Endothelial cell of umbilical vein (primary cell): ENCODE measurements at regions not wholly inside any gene's neighbourhood (a gene's known extent, or its start where the extent isn't known, plus 50 kb on each side); places are given as distances from the start of the nearest gene placed in this dataset.

Experiments used
- BruUV-seq: library from RNA; stranded (reverse); fragments of 400-500 nt; replicated peaks from 2 replicates; lab custom pipeline; 2021; lab: Mats Ljungman, UMichigan
- CTCF ChIA-PET: fragments of 300-600, 350-600 bp; sonication (Branson Sonifier 250); formaldehyde crosslinking; loops from one replicate; lab custom pipeline; 2021; ENCODE audit warnings: antibody characterized with exemption, inconsistent platforms; lab: Charles Lee
- POLR2A ChIA-PET: fragments of 300-600, 350-600 bp; sonication (Branson Sonifier 250); formaldehyde crosslinking; loops from one replicate; lab custom pipeline; 2021; ENCODE audit warnings: antibody characterized with exemption, inconsistent platforms; lab: Charles Lee
- DNase-seq: peaks from one replicate; pipeline ENCODE4 v3.0.0-alpha.2; 2011; ENCODE audit warnings: low read depth, low spot score
- FAIRE-seq: peaks from 2 replicates; lab custom pipeline; 2011; peaks lifted over from hg19 to GRCh38; lab: Jason Lieb, UNC
- H2AFZ ChIP-seq: 2 replicates; pipeline ENCODE4 v1.6.0; 2012; ENCODE audit warnings: low read depth, low read length, control low read depth, inconsistent platforms
- H3K27ac ChIP-seq: 2 replicates; pipeline ENCODE4 v1.5.1; 2011; ENCODE audit warnings: low read depth, mild to moderate bottlenecking, control low read depth, low read length, moderate library complexity; ENCODE audit not compliant: insufficient read depth
- H3K27me3 ChIP-seq, 2 experiments: 2 replicates each; pipeline versions ENCODE4 v1.6.0 to v1.6.1; 2011; ENCODE audit warnings: low read length in 2 of 2, mixed read lengths in 1 of 2; ENCODE audit not compliant: control insufficient read depth in 2 of 2, insufficient read depth in 2 of 2
- H3K36me3 ChIP-seq, 2 experiments: 2 replicates in 1 of 2; 3 replicates in 1 of 2; pipeline ENCODE4 v1.5.1; 2011; ENCODE audit warnings: low read length in 2 of 2, mild to moderate bottlenecking in 1 of 2, moderate library complexity in 1 of 2; ENCODE audit not compliant: control insufficient read depth in 2 of 2, insufficient read depth in 2 of 2; ENCODE audit errors: extremely low read depth in 1 of 2
- H3K4me1 ChIP-seq: 3 replicates; pipeline ENCODE4 v1.5.1; 2011; ENCODE audit warnings: mild to moderate bottlenecking, low read length; ENCODE audit not compliant: control insufficient read depth, insufficient read depth; ENCODE audit errors: extremely low read depth
- H3K4me2 ChIP-seq: 2 replicates; pipeline ENCODE4 v1.6.1; 2011; ENCODE audit warnings: low read length, control low read depth, mixed read lengths; ENCODE audit not compliant: insufficient read depth
- H3K4me3 ChIP-seq, 3 experiments: fragments of 200-600 bp in 1 of 3; sonication (generic), shearing (Covaris generic) in 1 of 3; replicated peaks in 1 of 3; 2 replicates each; pipeline ENCODE4 v1.5.1; 2011 to 2016; ENCODE audit warnings: control low read depth in 3 of 3, low read length in 3 of 3, mild to moderate bottlenecking in 2 of 3, inconsistent platforms in 1 of 3, low read depth in 1 of 3, moderate library complexity in 1 of 3; ENCODE audit not compliant: insufficient read depth in 1 of 3
- H3K79me2 ChIP-seq: 2 replicates; pipeline ENCODE4 v1.6.0; 2012; ENCODE audit warnings: low read length, inconsistent platforms; ENCODE audit not compliant: control insufficient read depth, insufficient read depth
- H3K9ac ChIP-seq: replicated peaks from 2 replicates; pipeline ENCODE3; 2011; ENCODE audit warnings: low read length, control low read depth; ENCODE audit not compliant: insufficient read depth; ENCODE audit errors: extremely low read depth
- H3K9me1 ChIP-seq: replicated peaks from 3 replicates; pipeline ENCODE4 v1.6.0; 2011; ENCODE audit warnings: mild to moderate bottlenecking, low read length; ENCODE audit not compliant: control insufficient read depth, insufficient read depth; ENCODE audit errors: extremely low read depth
- H3K9me3 ChIP-seq: replicated peaks from 2 replicates; pipeline ENCODE4 v1.5.1; 2012; ENCODE audit warnings: low read length, inconsistent platforms; ENCODE audit not compliant: control insufficient read depth, insufficient read depth
- H4K20me1 ChIP-seq: replicated peaks from 2 replicates; pipeline ENCODE3; 2011; ENCODE audit warnings: mild to moderate bottlenecking, low read length; ENCODE audit not compliant: control insufficient read depth, insufficient read depth; ENCODE audit errors: extremely low read depth
- POLR2AphosphoS5 ChIP-seq: IDR thresholded peaks from 2 replicates; pipeline ENCODE4 v1.6.1; 2012; ENCODE audit warnings: low read depth, mild to moderate bottlenecking, control low read depth, low read length, moderate library complexity; ENCODE audit not compliant: insufficient read depth
- dilution Hi-C: fragments of 300-500 bp; cut with MboI; formaldehyde crosslinking; loops from one replicate; pipeline ENCODE4 v1.15.0; 2019; ENCODE audit warnings: low sequenced_read_pairs; ENCODE audit not compliant: extremely low pct_ligation_motif_present
- intact Hi-C: fragments of 100-400 bp; cut with micrococcal nuclease; formaldehyde crosslinking; loops from one replicate; pipeline ENCODE4 v1.10.0; 2022
- TF ChIP-seq, protein P1 (sequence below), 2 donors: IDR thresholded peaks; 1 replicate in 1 of 2; 2 replicates in 1 of 2; pipeline ENCODE4 v1.5.1; 2011; ENCODE audit warnings: low read length in 2 of 2, mild to moderate bottlenecking in 2 of 2, moderate library complexity in 2 of 2, control low read depth in 1 of 2, inconsistent platforms in 1 of 2, low read depth in 1 of 2; ENCODE audit not compliant: insufficient read depth in 1 of 2; ENCODE audit errors: extremely low read depth in 1 of 2

GRCh38 chr15:29900237-29901189 lies 78.2 kb upstream of the TJP1 start:
- H3K4me1 ChIP-seq = no peaks in the 10 kb centered on the region
- POLR2A ChIA-PET = no interaction called here

More at GRCh38 chr15:29900237-29901189, 78.2 kb upstream of the TJP1 start:
- no peak overlapping the region for H3K4me3 ChIP-seq
- no peak for FAIRE-seq
- no peaks in the 10 kb centered on the region for H3K79me2 ChIP-seq
- no peak for DNase-seq
- H3K27ac ChIP-seq = no peak overlapping the region
- CTCF ChIA-PET = interaction anchor here (0.7 to 2.2 kb wide), 4 partner anchors 11 to 27 kb away, joined by 3 to 7 read pairs (median 4); no protein-coding TSS in a partner anchor
- no TSS peak for BruUV-seq
- H3K9me3 ChIP-seq = no peaks in the 10 kb centered on the region
- peaks cover 0 to 5% of the 10 kb centered on the region in 2 experiments for H3K27me3 ChIP-seq
- no peaks in the 10 kb centered on the region for H4K20me1 ChIP-seq
- dilution Hi-C loops = no loop called here
- intact Hi-C loops = no loop called here
- H3K9me1 ChIP-seq = no peaks in the 10 kb centered on the region
- no peak overlapping the region for H3K9ac ChIP-seq
- H3K36me3 ChIP-seq = no peaks in the 10 kb centered on the region
- no peak overlapping the region for H2AFZ ChIP-seq
- H3K4me2 ChIP-seq = no peak overlapping the region
- TF ChIP-seq, protein P1, sequence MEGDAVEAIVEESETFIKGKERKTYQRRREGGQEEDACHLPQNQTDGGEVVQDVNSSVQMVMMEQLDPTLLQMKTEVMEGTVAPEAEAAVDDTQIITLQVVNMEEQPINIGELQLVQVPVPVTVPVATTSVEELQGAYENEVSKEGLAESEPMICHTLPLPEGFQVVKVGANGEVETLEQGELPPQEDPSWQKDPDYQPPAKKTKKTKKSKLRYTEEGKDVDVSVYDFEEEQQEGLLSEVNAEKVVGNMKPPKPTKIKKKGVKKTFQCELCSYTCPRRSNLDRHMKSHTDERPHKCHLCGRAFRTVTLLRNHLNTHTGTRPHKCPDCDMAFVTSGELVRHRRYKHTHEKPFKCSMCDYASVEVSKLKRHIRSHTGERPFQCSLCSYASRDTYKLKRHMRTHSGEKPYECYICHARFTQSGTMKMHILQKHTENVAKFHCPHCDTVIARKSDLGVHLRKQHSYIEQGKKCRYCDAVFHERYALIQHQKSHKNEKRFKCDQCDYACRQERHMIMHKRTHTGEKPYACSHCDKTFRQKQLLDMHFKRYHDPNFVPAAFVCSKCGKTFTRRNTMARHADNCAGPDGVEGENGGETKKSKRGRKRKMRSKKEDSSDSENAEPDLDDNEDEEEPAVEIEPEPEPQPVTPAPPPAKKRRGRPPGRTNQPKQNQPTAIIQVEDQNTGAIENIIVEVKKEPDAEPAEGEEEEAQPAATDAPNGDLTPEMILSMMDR (IDR thresholded peaks at IDR 0.05; ENCODE audit: extremely low read depth in 1 of 2, insufficient read depth in 1 of 2, low read depth in 1 of 2, low read length in 2 of 2) = no peak
- no peak for TF ChIP-seq POLR2AphosphoS5
